Neural cell (in vitro differentiated cells): ENCODE measurements at regions not wholly inside any gene's neighbourhood (a gene's known extent, or its start where the extent isn't known, plus 50 kb on each side); places are given as distances from the start of the nearest gene placed in this dataset.

Source experiments
- CTCF ChIP-seq: fragments of 450-650 bp; IDR thresholded peaks from 2 replicates; pipeline ENCODE4 v1.5.1; 2014; ENCODE audit warnings: antibody characterized with exemption, mild to moderate bottlenecking, moderate library complexity; ENCODE audit not compliant: poor library complexity, severe bottlenecking
- EP300 ChIP-seq: fragments of 450-650 bp; conservative IDR thresholded peaks from 2 replicates; pipeline ENCODE4 v1.6.1; 2014; ENCODE audit warnings: antibody characterized with exemption, mild to moderate bottlenecking, moderate library complexity; ENCODE audit not compliant: poor library complexity, severe bottlenecking
- EZH2 ChIP-seq: fragments of 200-600, 300-800 bp; shearing (Covaris generic), sonication (generic); IDR thresholded peaks from 2 replicates; pipeline ENCODE4 v1.6.1; 2014; ENCODE audit warnings: antibody characterized with exemption, low read length, borderline replicate concordance, mild to moderate bottlenecking; ENCODE audit not compliant: insufficient read depth, poor library complexity, severe bottlenecking
- MXI1 ChIP-seq: fragments of 450-650 bp; conservative IDR thresholded peaks from 2 replicates; pipeline ENCODE4 v1.6.1; 2014; ENCODE audit warnings: antibody characterized with exemption, mild to moderate bottlenecking; ENCODE audit not compliant: poor library complexity, severe bottlenecking
- POLR2AphosphoS5 ChIP-seq: IDR thresholded peaks from 2 replicates; pipeline ENCODE4 v1.6.1; 2012
- RAD21 ChIP-seq: fragments of 450-650 bp; conservative IDR thresholded peaks from 2 replicates; pipeline ENCODE4 v1.6.1; 2014; ENCODE audit warnings: antibody characterized with exemption, mild to moderate bottlenecking, moderate library complexity
- SMC3 ChIP-seq: fragments of 450-650 bp; conservative IDR thresholded peaks from 2 replicates; pipeline ENCODE4 v1.6.1; 2014; ENCODE audit warnings: antibody characterized with exemption, mild to moderate bottlenecking, moderate library complexity; ENCODE audit not compliant: poor library complexity
- TAF1 ChIP-seq: IDR thresholded peaks from 2 replicates; pipeline ENCODE4 v1.6.1; 2012; ENCODE audit warnings: low read depth

GRCh38 chr6:157748839-157749571, 74.0 kb upstream of the SNX9 start:
- no peak for TF ChIP-seq EP300
- no peak for TF ChIP-seq CTCF
- no peak for TF ChIP-seq TAF1
- no peak for TF ChIP-seq POLR2AphosphoS5
- TF ChIP-seq EZH2 = no peak
- TF ChIP-seq RAD21 = no peak
- no peak for TF ChIP-seq MXI1
- TF ChIP-seq SMC3 = no peak
